Stimulated activated CD8-positive, alpha-beta memory T cell treated with anti-CD3 and anti-CD28 coated beads, Interleukin-15, amount 100 ng/mL, for 1 hour (primary cell): ENCODE measurements at regions not wholly inside any gene's neighbourhood (a gene's known extent, or its start where the extent isn't known, plus 50 kb on each side); places are given as distances from the start of the nearest gene placed in this dataset.

Source experiments
- DNase-seq: peaks from one replicate; pipeline ENCODE4 v3.0.0-alpha.2; 2020; ENCODE audit warnings: low read depth

DNA sequence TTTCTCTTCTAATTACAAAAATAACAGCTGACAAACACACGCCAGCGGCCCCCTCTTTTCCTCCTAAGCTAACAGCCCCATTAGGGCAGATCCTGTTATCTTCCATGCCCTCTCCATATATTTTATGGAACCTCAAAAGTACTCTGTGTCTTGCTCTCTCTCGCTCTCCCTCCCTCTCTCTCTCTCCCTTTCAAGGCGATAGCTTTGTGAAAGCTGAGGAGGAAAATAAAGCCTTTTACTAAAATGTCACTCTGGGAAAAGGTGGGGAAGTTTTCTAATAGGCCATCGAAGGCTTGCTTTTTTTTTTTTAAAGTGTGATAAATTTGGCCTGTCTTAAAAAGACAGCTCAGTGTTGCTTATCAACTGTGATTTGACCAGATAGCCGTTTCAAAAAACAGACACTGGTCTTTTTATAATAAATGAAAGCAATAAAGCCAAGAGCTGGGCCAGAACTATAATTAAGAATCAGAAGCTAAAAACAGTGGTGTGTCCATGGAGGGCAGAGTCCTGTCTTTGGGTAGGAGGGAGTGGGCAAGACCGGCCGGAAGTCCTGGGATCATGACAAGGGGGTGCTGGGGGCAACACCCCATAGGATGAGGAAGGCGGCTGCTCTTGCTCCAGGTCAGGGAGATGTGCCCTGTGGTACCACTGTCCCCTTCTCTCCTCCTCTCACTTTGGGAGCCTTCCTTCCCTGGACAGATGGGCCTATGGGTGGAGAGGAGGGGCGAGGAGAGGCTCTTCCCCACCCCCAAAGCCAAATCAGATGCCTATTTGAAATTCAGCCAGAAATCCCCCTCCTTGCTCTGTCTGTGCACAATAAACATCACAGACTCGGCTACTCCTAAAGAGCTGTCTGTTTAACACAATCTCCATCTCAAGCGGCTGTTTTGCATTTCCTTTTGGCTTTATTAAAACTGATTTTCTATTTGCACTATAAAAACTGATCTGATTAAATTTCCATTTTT is 267.2 kb downstream of the BUD13 start:
- DNase-seq, result no peak

DNA sequence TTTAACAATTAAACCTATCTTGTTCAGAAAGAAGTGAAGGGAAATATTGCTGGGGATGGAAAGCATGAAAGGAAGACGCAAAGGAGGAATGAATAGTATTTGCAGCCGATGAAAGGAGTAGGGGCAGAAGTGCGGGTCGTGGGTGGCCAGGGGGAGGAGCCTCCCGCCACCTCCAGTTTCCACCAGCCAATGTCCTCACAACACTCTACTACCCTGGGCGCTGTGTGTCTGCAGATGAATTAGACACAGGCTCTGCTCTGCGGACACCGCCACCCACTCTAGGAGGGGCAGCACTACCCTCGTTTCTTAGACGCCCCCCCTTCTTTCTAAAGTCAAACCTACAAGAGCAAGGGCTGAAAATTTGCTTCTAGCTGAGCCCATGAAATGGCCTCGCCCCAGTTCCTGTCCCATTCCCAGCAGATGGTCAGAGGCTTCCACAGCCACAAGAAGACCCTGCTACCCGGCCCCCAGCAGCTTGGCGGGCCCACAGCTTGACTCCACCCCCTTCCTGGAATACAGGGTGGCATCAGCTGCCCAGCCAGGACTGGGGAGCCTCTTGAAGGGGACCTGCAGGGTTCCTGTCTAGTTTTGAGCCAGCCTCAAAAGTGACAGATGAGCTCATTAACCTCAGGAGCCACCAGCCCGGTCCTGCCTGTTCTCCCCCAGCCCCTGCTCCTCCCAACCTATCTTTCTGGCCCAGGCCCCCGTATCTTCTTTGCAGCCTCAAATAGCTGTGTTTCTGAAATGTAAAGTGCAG is 268.1 kb downstream of the BUD13 start:
- no peak for DNase-seq

DNA sequence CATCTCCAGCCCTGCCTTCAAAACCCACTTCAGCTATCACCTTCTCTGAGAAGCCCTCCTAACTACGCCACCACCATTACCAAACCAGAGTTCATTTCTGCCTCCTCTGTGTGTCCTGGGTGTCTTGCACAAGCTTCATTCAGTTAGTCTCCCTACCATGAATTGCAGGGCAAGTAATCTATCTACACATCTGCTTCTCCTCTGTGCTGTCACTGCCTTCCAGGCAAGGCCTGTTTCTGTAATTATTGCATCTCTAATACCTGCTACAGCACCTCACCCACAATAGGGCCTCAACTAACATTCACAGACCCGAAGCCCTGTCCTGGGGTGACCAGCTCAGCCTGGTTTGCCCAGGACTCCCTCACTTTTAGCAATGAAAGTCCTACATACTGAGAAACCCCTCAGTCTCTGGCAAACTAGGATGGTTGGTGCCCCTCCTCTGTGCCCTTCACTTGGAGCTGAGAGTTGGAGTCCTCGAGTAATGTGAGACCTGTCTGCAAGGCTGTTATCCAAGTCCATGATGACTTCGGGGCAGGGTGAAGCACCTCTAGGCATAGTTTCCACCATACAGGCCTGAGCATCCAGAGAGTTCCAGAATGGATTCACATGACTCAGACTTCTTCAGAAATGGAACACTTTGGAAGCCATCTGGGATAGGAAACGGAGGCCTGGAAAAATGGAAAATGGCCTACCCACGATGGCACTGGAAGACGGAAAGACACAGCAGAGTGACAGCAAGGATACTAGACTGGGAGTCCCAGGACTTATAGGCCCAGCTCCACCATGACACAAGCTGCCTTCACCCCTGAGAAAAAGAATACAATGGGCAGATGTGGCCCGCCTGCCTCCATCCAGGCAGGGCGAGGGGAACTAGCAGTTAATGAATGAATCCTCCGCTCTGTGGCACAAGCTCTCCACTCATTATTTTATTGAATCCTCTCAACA is 269.3 kb downstream of the BUD13 start:
- no peak for DNase-seq

DNA sequence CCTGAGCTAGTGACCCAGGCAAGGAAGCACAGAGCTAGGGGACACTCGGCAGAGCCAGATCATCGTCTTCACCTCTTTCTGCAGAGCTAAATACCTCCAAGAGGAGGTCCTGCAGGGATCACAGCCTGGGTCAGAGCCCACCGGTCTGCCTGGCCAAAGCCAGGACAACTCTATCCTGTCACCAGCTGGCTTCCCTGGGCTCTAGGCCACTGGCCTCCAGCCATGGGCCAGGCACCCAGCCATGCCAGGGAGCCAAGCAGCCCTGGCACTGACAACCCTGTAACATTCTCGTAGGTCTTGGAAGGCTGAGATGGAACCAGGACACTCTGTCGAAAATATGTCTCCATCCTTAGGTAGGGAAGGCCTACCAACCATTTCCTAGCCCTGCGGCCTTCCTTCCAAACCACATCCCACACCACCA is 270.1 kb downstream of the BUD13 start:
- no peak for DNase-seq

DNA sequence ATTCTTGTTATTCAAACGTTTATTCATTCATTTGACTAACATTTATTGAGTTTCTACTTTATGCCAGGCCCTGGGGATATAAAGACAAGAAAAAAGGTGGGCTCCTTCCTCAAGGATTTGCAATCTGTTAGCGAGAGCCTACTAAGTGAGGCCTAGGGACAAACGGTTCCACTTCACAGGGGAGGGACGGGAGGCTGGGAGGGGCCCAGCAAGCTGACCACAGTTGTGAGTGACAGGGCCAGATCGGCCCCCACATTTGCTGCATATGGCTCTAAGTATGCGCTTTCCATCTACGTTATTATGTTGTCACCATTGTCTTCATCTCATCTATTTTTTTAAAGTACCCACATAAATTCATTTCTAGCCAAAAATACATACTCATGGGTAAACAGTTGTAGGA is 271.1 kb downstream of the BUD13 start:
- no peak for DNase-seq

DNA sequence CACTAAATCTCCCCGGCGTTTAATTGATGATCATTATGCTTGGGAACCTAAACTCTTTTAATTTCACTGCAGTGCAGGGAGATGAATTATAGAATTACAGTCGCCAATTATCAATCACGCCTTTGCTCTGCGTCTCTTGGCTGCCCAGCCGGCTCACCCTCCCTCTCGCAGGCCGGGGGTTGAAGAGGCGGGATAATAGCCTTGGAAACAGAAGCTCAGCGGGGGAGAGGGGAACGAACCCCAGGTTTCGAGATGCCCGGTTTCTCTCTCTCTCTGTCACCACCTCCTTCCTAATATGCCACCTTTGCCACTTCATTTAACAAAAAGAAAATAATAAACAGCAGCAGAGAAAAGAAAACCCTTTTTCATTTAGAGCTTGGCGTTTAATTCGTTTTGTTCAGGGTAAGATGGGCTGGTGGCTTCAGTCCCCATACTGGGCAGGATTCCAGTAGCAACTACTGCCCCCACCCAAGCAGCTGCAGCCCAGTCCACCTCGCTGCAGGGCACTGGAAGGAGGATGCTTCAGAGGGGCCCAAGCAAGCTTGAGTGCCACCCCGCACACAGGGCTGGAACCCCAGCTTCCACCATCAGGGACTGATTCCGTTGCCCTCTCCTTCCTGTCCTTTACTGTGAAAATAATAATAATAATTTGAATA is 271.7 kb downstream of the BUD13 start:
- no peak for DNase-seq

DNA sequence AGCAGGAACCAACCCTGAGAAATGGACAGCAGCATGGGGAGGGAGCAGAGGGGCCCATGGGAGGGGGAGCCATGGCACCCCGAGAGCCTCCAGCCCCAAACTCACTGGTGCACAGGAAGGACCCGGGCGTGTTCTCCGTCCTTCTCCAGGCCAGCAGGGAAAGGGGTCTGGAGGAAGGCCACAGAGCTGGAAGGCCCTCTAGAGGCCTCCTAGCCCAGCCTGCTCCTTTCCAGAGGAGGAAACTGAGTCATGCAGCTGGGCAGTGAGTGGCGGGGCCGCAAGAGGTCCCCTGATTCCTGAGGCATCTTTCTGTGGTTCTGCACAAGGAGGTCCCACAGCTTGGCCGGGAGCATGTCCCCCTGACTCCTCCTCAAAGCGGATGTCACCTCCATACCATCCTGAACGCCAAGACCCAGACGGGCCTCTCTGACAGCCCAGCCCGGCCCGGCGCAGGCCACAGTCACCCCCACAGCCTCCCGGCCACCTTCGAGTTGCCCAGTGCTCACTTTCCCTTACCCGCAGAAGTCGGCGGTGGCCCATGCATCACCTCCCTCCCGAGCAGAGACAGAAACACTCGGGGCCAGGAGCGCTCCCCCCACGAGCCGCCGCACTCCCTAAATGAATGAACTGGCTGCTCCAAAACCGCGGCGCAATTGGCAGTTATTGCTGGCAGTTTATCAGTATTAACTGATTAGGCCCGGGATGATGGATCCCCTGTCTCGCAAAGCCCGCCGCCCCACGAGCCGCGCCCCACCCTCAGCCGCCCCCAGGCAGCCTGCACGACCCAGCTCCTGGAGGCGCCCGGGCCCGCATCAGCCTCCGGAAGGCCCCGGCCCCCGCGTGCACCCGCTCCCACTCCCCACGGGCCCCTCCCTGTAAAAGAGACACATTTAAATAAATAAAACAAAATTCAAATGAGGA is 272.5 kb downstream of the BUD13 start:
- DNase-seq, result no peak

DNA sequence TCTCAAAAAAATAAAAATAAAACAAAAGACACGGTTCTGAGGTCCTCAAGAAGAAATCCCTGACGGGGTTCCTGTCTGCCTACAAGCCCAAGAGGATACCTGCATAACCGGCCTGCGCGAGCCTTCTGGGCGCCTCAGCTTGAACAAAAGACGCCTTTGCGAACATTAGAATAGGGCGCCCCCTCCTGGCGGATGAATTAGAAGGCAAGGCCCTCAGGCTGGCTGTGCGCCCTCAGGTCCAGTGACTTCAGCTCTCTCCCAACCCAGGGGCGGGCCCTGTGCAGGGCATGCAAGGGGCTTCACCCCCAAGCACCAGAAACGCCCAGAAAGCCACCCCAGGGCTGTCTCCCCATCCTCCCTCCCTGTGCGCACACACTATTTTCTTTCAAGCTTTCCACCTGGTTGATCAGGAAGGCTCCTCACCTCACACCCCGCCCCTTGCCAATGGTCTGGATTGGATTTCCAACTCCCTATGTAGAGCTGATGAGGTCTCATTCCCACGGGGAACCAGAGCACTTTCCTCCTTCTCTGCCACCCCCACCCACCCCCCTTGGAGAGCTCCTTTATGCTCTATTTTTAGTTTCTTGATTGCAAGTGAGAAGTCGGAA is 273.3 kb downstream of the BUD13 start:
- DNase-seq, result no peak

DNA sequence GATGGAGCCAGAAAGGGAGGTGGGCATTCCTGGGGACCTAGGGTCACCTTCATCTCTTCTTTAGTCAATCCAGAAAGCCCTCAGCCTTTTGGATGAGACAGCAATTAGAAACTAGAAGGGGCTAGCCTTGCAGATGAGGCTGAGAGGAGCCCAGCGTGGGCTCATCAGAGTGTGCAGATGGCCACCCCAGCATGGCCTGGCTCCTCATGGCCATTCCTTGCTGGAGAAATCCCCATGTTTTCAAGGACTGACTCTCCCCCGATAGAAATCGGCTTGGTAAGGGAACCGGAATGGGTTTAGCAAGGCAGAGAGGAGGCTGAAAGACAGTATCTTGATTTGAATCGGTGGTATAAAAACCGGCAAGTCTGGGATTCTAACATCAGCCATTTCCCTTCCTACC is 274.6 kb downstream of the BUD13 start:
- no peak for DNase-seq

DNA sequence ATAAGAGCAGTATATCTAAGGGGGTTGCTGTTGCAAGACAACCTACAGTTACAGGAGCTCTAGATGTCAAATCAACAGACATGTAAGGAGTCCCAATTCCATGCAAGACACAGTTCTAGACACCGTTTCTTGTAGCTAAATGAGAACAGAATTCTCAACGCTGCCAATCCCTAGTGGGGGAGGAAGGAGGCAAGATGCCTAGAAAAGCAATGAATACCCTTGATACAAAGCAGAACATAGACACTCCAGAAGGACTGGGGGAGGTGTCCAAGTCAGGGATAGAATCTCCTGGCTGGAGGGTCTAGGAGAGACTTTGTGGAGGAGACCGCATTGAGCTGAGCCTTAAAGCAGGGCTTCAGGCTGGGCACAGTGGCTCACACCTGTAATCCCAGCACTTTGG is 280.2 kb downstream of the BUD13 start:
- DNase-seq, result no peak

DNA sequence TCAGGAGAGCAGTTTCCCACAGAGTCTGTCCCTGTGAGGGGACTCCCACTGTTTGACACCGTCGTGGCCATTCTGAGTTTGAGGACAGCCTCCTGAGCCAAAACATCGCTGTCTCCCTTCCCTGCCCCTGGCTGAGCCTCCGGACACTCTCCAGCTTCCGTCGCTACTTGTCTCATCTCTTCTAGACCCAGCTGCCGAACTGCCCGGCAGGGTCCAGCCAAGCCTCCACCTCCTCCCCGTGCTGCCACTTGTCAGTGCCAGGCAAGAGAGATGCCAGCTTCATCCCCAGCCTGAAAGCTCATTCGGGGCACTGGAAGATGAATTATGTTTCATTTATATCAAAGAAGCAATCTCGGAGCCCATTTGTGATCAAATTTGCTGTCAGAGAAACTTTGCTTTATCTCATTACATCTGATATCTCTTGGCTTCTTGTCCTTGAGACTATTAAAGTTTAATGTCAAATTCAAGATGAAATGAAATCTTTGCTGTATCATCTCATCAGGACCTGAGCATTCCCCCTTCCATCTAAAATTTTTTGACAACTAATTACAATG is 283.9 kb downstream of the BUD13 start:
- no peak for DNase-seq

DNA sequence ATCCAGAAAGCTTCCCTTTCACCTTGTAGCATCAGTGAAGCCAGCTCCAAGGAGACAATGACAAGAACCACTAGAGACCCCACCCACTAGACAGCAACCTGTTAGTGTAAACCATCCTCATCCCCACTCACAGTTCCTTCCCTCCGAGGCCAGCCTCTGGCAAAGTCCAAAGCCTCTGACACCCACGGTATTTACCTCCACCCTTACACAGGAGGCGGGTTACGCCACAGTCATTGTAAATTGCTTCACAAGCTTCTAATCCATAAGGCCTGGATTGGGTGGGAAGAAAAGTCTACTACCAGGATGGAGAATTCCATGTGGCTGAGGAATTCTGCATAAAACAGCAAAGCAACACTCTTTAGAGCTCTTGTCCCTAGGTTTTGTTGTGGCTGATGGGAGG is 287.4 kb downstream of the BUD13 start:
- DNase-seq, result no peak

DNA sequence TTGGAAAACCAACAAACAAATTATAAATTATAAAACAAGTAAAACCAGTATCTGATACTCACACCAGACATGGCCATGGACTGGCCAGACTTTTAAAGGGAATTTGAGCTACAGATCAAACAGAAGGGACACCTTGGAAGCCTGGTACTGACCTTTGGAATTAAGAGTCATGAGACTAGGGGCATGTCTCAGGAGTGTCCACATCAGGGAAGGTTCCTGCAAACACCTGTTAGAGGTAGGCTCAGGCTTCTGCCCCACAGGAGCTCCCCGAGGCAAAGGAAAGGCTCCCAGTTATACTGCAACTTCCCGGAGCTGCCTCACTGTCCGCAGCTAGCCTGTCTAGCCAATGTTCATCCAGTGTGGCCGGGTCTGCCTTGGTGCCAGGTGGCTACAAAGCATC is 290.1 kb downstream of the BUD13 start:
- DNase-seq, result no peak

DNA sequence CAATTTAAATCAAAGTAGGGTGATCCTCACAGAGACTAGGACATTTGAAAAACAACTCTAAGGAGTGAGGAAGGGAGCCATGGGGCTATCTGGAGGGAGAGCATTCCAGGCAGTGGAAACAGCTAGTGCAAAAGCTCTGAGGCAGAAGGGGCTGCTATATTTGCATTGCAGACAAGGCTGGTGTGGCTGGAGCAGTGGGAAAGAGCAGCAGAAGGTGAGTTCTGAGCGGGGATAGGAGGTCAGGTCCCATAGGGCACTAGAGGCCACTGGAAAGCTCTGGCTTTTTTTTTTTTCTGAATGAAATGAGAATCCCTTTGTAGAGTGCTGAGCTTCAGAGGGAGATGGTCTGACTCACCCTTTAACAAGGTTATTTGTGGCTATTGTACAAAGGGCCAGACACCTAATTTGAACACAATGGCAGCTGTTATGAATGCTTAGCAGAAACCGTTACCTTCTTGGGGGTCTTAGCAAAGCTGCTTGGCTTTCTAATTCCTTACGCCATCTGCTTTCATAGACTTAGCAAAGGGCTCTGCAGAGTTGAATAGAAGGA is 291.6 kb downstream of the BUD13 start:
- DNase-seq, result no peak

DNA sequence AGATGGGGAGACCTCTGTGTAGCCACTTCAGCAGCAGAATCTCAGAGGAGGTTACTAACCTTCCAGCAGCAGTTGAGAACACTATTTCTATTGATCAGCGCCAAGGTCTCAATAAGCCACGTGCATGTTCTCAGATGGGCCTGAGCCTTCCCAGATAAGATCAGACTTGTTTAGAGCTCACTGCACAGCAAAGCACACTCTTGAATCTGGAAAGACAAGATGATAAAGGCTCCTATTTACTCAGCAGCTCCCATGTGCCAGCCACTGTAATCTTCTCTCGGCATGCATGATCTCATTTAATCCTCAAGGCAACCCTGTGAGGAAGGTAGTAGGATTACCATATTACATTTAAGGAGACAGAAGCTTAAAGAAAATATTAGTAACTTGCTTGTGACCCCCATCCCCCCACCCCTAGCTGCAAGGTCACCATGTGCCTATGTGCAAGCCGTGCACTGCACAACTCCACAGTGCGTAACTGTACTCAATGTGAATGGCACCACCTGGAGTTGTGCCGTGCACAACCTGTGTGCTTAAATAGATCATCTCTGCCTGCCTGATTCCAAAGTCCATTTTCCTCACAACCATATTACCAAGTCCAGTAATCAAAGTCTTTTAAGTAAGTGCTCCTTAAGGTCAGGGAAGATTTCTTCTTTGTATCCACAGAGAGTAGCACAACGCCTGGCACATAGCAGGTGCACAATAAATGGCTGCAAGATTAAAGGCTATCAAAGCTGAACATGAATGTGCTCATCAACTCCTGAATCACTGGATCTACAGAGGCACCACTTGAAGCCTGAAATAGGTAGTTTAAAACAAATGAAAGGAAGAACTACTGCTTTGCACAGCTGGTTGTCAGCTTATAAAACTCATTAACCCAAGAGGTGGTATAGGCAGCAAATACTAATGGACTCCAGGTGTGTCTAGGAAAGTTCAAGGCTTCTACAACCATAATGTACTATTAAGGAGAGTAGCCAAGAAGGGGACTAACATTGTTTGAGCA is 293.8 kb downstream of the BUD13 start:
- no peak for DNase-seq

DNA sequence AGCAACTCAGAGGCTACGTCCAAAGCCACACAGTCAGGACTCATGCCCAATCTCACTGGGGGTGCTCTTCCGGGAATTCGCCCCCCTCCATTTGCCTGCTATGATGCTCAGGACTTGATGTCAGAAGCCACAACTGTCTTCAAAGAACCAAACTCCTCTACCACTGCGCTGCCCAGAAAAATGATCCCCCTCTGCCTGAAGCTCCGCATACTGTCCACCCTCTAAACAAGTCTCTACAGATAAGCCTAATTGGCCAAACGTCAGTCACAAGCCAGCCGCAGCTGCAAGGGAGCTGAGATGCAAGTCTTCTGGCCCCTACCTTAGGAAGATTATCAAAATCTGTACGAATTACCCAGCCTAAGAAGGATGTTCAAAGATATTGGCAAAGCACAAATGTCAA is 294.6 kb downstream of the BUD13 start:
- no peak for DNase-seq

DNA sequence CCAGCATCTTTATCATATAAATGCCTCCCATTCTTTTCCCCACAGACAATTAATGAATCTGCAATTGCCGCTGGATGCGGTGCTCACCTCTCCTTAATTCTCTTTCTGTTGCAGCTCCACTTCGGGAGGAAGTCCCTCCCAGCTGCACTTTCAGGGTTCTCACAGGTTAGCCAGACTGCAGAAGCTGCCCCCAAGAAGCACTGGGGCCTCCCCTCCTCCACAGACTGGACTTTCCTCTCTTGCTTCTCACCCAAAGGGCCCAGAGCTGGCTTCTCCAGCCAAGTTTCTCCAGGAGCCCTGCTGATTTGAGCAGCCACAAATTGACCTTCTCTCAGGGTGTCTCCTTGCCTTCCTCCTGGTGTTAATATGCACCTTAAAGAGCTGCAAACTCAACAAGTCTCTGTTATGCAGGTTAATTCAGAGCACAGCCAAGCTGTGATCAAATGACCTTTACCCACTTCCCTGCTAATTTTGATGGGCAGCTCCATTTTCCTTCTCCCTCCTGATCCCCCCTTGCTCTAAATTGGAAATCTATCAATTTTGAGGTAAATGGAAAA is 298.9 kb downstream of the BUD13 start:
- DNase-seq, result no peak
